ENCODE measurements at regions not wholly inside any gene's neighbourhood (a gene's known extent, or its start where the extent isn't known, plus 50 kb on each side); places are given as distances from the start of the nearest gene placed in this dataset.

GRCh38 chr5:57581222-57581621 lies 98.6 kb upstream of the ACTBL2 start:
- no peak overlapping the region for H3K4me3 ChIP-seq (ENCODE audit: low read depth, low read length)
- no peak for TF ChIP-seq CTCF (IDR thresholded peaks at IDR 0.05; ENCODE audit: low read depth, low read length)

- no peak for TF ChIP-seq CTCF (IDR thresholded peaks at IDR 0.05; ENCODE audit: low read depth, low read length)
- no peak overlapping the region for H3K4me3 ChIP-seq (ENCODE audit: low read depth, low read length)
These were observed 95.0 kb upstream of the ACTBL2 start for GRCh38 chr5:57577432-57578175.

- no peak overlapping the region for H3K4me3 ChIP-seq (ENCODE audit: low read depth, low read length)
- no peak for TF ChIP-seq CTCF (IDR thresholded peaks at IDR 0.05; ENCODE audit: low read depth, low read length)
These were observed 93.7 kb upstream of the ACTBL2 start for GRCh38 chr5:57576317-57576716.

GRCh38 chr5:57575839-57576238 lies 93.2 kb upstream of the ACTBL2 start:
- no peak for TF ChIP-seq CTCF (IDR thresholded peaks at IDR 0.05; ENCODE audit: low read depth, low read length)
- no peak overlapping the region for H3K4me3 ChIP-seq (ENCODE audit: low read depth, low read length)

- TF ChIP-seq CTCF (IDR thresholded peaks at IDR 0.05; ENCODE audit: low read depth, low read length): no peak
- no peak overlapping the region for H3K4me3 ChIP-seq (ENCODE audit: low read depth, low read length)
These were observed 89.8 kb upstream of the ACTBL2 start for GRCh38 chr5:57572461-57572860.

- TF ChIP-seq CTCF (IDR thresholded peaks at IDR 0.05; ENCODE audit: low read depth, low read length): no peak
These were observed 87.0 kb upstream of the ACTBL2 start for GRCh38 chr5:57569601-57570000.

GRCh38 chr5:57568136-57568535 lies 85.5 kb upstream of the ACTBL2 start:
- TF ChIP-seq CTCF (IDR thresholded peaks at IDR 0.05; ENCODE audit: low read depth, low read length): no peak

More at GRCh38 chr5:57569601-57570000, 87.0 kb upstream of the ACTBL2 start:
- no peak overlapping the region for H3K4me3 ChIP-seq (ENCODE audit: low read depth, low read length)

More at GRCh38 chr5:57568136-57568535, 85.5 kb upstream of the ACTBL2 start:
- no peak overlapping the region for H3K4me3 ChIP-seq (ENCODE audit: low read depth, low read length)
